ENCODE measurements at regions not wholly inside any gene's neighbourhood (a gene's known extent, or its start where the extent isn't known, plus 50 kb on each side); places are given as distances from the start of the nearest gene placed in this dataset.

DNA sequence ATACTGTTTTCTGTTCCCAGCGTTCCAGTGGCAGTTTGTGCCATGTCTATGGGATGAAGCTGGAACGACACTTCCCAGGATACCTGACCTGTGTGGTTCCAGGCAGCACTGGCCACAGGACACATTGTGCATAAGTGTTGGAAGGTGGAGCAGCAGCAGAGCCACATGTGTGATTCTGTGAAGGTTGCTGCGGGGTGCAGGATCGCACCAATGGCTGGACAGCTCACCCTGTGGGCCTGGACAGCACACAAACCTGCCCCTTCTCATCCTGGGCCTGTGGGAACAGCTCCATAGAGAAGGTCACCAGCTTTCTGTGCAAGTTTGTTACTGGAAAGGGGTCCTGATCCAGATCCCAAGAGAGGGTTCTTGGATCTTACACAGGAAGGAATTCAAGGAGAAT lies 252.2 kb upstream of the RAB6C start:
- Histone ChIP-seq H3K4me3 (ENCODE audit: low read depth in 1 of 5, low read length in 5 of 5) (no peak overlapping the region), H3K4me1 (ENCODE audit: control insufficient read depth in 5 of 5, insufficient read depth in 5 of 5, low read length in 5 of 5) (peaks cover 0 to 3% (median 0%) of the 10 kb centered on the region in 5 donors), H3K27me3 (ENCODE audit: control insufficient read depth in 5 of 5, insufficient read depth in 4 of 5, low read length in 5 of 5) (peaks cover 0 to 7% (median 6%) of the 10 kb centered on the region in 5 donors), H3K27ac (ENCODE audit: low read depth, low read length) (no peak overlapping the region), H3K9ac (ENCODE audit: low read length in 5 of 5) (no peak overlapping the region), H3K36me3 (ENCODE audit: control insufficient read depth in 5 of 5, insufficient read depth in 5 of 5, low read length in 5 of 5) (no peaks in the 10 kb centered on the region), H3K9me3 (ENCODE audit: control insufficient read depth in 5 of 5, low read length in 5 of 5) (no peaks in the 10 kb centered on the region)

DNA sequence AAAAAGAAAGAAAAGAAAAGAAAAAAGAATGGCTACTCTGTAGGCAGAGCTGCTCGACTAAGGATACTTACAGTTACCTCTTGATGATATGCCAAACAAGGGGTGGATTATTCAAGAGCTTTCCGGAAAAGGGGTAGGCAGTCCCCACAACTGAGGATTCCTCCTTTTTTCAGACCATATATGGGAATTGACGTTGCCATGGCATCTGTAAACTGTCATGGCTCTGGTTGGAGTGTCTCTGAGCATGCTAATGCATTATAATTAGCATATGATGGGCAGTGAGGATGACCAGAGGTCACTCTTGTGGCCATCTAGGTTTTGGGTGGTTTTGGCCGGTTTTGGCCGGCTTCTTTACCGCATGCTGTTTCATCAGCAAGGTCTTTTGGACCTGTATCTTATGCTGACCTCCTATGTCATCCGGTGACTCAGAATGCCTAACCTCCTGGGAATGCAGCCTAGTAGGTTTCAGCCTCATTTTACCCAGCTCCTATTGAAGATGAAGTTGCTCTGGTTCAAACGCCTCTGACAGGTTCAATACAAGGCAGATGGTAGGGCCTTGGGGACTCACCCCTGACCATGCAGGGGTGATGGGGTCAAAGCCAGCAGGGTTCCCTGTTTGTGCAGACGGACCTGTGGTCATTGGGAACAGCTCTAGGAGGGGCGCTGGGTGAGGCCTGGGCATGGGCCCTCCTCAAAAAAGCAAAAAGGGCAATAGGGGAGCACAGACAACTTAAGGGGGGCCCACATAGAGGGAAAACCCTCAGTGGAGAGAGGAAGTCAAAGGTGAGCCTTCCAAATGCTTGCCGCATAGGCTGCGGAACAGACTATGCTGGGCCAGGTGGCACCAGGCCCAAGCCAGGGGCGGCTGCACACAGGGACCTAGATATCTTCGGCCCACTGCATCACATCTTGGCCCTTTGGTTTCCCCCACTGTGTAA lies 251.2 kb upstream of the RAB6C start:
- Histone ChIP-seq H3K9me3 (ENCODE audit: control insufficient read depth in 5 of 5, low read length in 5 of 5) (no peaks in the 10 kb centered on the region), H3K4me3 (ENCODE audit: low read depth in 1 of 5, low read length in 5 of 5) (no peak overlapping the region), H3K9ac (ENCODE audit: low read length in 5 of 5) (no peak overlapping the region), H3K4me1 (ENCODE audit: control insufficient read depth in 5 of 5, insufficient read depth in 5 of 5, low read length in 5 of 5) (peaks cover 0 to under 1% (median 0%) of the 10 kb centered on the region in 5 donors), H3K27me3 (ENCODE audit: control insufficient read depth in 5 of 5, insufficient read depth in 4 of 5, low read length in 5 of 5) (peaks cover 0 to 7% (median 2%) of the 10 kb centered on the region in 5 donors), H3K36me3 (ENCODE audit: control insufficient read depth in 5 of 5, insufficient read depth in 5 of 5, low read length in 5 of 5) (no peaks in the 10 kb centered on the region), H3K27ac (ENCODE audit: low read depth, low read length) (no peak overlapping the region)

DNA sequence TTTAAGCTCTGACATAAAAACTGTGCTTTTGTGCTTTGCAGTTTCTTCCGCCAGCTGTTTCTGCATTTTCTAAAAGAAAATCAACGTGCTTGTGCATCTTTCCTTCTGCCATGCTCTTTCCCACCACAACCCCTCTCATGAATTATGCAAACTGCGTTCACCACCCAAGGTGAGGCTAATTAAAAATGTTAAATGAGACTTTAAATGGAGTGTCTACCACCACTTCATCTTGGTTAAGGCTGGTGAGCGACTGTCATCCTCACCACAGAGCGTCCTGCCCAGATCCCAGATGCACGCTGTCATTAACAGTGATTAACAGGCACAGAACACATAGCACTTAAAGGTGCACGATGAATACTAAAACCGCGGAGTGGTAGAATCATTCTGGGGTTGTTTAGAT lies 250.5 kb upstream of the RAB6C start:
- Histone ChIP-seq H3K9me3 (ENCODE audit: control insufficient read depth in 5 of 5, low read length in 5 of 5) (no peaks in the 10 kb centered on the region), H3K36me3 (ENCODE audit: control insufficient read depth in 5 of 5, insufficient read depth in 5 of 5, low read length in 5 of 5) (no peaks in the 10 kb centered on the region), H3K4me3 (ENCODE audit: low read depth in 1 of 5, low read length in 5 of 5) (no peak overlapping the region), H3K27ac (ENCODE audit: low read depth, low read length) (no peak overlapping the region), H3K27me3 (ENCODE audit: control insufficient read depth in 5 of 5, insufficient read depth in 4 of 5, low read length in 5 of 5) (peaks cover 0 to 3% (median 0%) of the 10 kb centered on the region in 5 donors), H3K4me1 (ENCODE audit: control insufficient read depth in 5 of 5, insufficient read depth in 5 of 5, low read length in 5 of 5) (no peaks in the 10 kb centered on the region), H3K9ac (ENCODE audit: low read length in 5 of 5) (no peak overlapping the region)

DNA sequence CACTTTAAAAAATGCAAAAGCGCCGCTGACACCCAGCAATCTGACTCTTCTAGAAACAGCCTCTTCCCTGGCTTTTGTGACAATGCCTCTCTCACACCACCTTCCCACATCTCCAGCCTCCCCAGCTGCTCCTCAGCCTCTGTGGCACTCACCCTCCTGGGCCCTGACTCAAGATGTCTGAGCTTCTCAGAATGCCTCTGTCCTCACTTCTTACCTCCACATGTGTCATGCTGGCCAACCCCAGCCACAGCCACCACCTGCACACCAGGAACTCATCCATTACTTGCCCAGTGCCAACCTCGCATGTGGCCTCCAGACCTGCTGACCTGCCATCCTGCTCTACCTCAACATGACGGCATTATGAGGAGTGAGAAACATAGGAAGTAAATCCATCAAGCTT lies 249.8 kb upstream of the RAB6C start:
- no peaks in the 10 kb centered on the region for H3K9me3 ChIP-seq (ENCODE audit: control insufficient read depth in 5 of 5, low read length in 5 of 5)
- H3K27me3 ChIP-seq (ENCODE audit: control insufficient read depth in 5 of 5, insufficient read depth in 4 of 5, low read length in 5 of 5), result no peaks in the 10 kb centered on the region
- no peaks in the 10 kb centered on the region for H3K36me3 ChIP-seq (ENCODE audit: control insufficient read depth in 5 of 5, insufficient read depth in 5 of 5, low read length in 5 of 5)
- no peak overlapping the region for H3K27ac ChIP-seq (ENCODE audit: low read depth, low read length)
- H3K4me3 ChIP-seq (ENCODE audit: low read depth in 1 of 5, low read length in 5 of 5), result no peak overlapping the region
- no peaks in the 10 kb centered on the region for H3K4me1 ChIP-seq (ENCODE audit: control insufficient read depth in 5 of 5, insufficient read depth in 5 of 5, low read length in 5 of 5)
- no peak overlapping the region for H3K9ac ChIP-seq (ENCODE audit: low read length in 5 of 5)

DNA sequence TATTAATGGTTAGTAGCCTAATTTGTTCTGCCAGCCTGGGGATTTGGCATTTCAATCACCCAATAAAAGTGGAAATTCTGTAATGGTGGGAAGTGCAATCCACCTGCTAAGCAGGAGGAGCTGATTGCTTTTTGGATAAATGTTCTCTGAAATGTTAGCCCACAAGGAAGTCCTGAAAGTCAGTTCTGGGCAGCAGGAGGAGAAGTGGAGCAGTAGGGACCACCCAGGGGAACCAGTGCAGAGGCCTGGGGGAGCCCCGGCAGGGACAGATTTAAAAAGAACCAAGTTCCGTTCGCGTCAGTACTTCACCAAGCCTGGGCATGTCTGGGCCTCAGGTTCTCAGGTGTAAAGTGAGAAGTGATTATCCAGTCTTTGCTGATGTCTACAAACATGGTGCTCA lies 248.5 kb upstream of the RAB6C start:
- H3K27ac ChIP-seq (ENCODE audit: low read depth, low read length), result no peak overlapping the region

DNA sequence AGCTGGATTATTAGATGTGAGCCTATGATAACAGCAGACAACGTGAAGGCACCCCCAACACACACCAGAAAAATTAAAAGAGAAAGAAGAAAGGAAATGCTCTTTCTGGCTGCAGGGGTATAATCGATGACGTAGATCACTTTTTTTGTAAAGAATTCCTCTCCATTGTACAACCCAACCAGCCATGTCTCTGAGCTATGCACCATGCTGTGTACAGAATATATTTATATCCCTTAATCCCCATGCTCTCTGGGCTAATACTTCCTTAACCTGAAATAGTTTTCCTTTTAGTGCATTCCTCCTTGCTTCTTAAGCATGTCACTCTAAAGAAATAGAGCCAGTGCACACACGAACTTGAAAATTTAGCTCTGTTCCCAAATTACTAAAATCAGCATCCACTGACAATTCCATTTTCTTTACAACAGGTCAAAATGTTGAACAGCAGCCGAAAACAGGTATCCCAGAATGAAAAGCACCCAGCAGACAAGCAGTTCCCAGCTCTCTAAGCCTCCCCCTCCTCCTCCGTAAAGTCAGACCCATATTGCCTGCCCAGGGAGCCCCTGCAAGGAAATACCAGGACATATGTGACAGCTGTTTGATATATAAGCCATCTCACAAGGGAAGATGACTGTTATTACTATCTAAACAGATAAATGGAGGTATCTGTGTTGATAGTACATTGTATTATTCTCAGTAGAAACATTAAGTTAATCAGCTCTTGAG lies 247.4 kb upstream of the RAB6C start:
- Histone ChIP-seq H3K36me3 (ENCODE audit: control insufficient read depth in 5 of 5, insufficient read depth in 5 of 5, low read length in 5 of 5) (no peaks in the 10 kb centered on the region), H3K4me3 (ENCODE audit: low read depth in 1 of 5, low read length in 5 of 5) (no peak overlapping the region), H3K9ac (ENCODE audit: low read length in 5 of 5) (no peak overlapping the region), H3K27ac (ENCODE audit: low read depth, low read length) (no peak overlapping the region), H3K9me3 (ENCODE audit: control insufficient read depth in 5 of 5, low read length in 5 of 5) (peaks cover 0 to 3% (median 0%) of the 10 kb centered on the region in 5 donors), H3K4me1 (ENCODE audit: control insufficient read depth in 5 of 5, insufficient read depth in 5 of 5, low read length in 5 of 5) (no peaks in the 10 kb centered on the region), H3K27me3 (ENCODE audit: control insufficient read depth in 5 of 5, insufficient read depth in 4 of 5, low read length in 5 of 5) (no peaks in the 10 kb centered on the region)

More for the DNA sequence above, 248.5 kb upstream of the RAB6C start:
- Histone ChIP-seq H3K36me3 (ENCODE audit: control insufficient read depth in 5 of 5, insufficient read depth in 5 of 5, low read length in 5 of 5) (no peaks in the 10 kb centered on the region), H3K9me3 (ENCODE audit: control insufficient read depth in 5 of 5, low read length in 5 of 5) (peaks cover 0 to 3% (median 0%) of the 10 kb centered on the region in 5 donors), H3K4me1 (ENCODE audit: control insufficient read depth in 5 of 5, insufficient read depth in 5 of 5, low read length in 5 of 5) (no peaks in the 10 kb centered on the region), H3K9ac (ENCODE audit: low read length in 5 of 5) (no peak overlapping the region), H3K4me3 (ENCODE audit: low read depth in 1 of 5, low read length in 5 of 5) (no peak overlapping the region), H3K27me3 (ENCODE audit: control insufficient read depth in 5 of 5, insufficient read depth in 4 of 5, low read length in 5 of 5) (no peaks in the 10 kb centered on the region)

DNA sequence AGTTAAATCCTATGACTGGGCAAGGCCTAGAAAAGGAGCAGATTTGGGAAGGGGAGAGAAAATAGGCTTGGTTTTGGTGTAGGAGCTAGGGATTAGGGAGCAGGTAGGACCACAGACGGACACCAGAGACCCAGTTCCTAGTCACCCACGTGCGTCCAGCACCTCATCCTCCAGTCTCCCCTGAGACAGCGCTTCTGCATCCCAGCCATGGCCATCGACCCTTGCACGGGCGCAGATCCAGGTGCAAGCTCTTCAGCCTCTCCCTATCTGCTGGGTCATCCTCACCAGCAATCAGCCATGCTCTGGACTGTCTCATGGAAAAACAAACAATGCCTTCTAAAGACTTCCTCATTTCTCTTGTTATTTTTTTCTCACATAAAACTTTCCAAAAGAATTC lies 246.8 kb upstream of the RAB6C start:
- Histone ChIP-seq H3K9ac (ENCODE audit: low read length in 5 of 5) (no peak overlapping the region), H3K4me3 (ENCODE audit: low read depth in 1 of 5, low read length in 5 of 5) (no peak overlapping the region), H3K27ac (ENCODE audit: low read depth, low read length) (no peak overlapping the region), H3K9me3 (ENCODE audit: control insufficient read depth in 5 of 5, low read length in 5 of 5) (peaks cover 0 to 3% (median 0%) of the 10 kb centered on the region in 5 donors), H3K36me3 (ENCODE audit: control insufficient read depth in 5 of 5, insufficient read depth in 5 of 5, low read length in 5 of 5) (no peaks in the 10 kb centered on the region), H3K4me1 (ENCODE audit: control insufficient read depth in 5 of 5, insufficient read depth in 5 of 5, low read length in 5 of 5) (no peaks in the 10 kb centered on the region), H3K27me3 (ENCODE audit: control insufficient read depth in 5 of 5, insufficient read depth in 4 of 5, low read length in 5 of 5) (no peaks in the 10 kb centered on the region)

DNA sequence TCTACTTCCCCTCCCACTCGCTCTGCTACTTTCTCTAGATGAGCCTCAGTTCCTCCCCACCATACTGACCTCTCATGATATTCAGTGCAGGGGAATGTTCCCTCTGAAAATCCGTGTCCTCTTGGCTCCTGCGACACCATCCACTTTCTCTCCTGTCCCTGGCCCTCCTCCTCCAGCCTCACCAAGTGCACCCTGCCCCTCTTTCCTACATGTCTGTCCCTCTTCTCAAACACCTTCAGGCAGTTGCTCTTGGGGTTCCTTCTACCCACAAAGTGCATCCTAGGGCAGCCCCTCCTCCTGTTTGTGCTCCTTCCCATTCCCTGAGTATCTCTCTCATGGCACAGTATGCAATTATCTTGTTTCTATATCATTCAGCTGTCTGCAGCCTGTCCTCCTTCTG lies 246.4 kb upstream of the RAB6C start:
- Histone ChIP-seq H3K4me3 (ENCODE audit: low read depth in 1 of 5, low read length in 5 of 5) (no peak overlapping the region), H3K4me1 (ENCODE audit: control insufficient read depth in 5 of 5, insufficient read depth in 5 of 5, low read length in 5 of 5) (no peaks in the 10 kb centered on the region), H3K9me3 (ENCODE audit: control insufficient read depth in 5 of 5, low read length in 5 of 5) (peaks cover 0 to 3% (median 0%) of the 10 kb centered on the region in 5 donors), H3K27me3 (ENCODE audit: control insufficient read depth in 5 of 5, insufficient read depth in 4 of 5, low read length in 5 of 5) (peaks cover 0 to 2% (median 0%) of the 10 kb centered on the region in 5 donors), H3K9ac (ENCODE audit: low read length in 5 of 5) (no peak overlapping the region), H3K27ac (ENCODE audit: low read depth, low read length) (no peak overlapping the region), H3K36me3 (ENCODE audit: control insufficient read depth in 5 of 5, insufficient read depth in 5 of 5, low read length in 5 of 5) (no peaks in the 10 kb centered on the region)

DNA sequence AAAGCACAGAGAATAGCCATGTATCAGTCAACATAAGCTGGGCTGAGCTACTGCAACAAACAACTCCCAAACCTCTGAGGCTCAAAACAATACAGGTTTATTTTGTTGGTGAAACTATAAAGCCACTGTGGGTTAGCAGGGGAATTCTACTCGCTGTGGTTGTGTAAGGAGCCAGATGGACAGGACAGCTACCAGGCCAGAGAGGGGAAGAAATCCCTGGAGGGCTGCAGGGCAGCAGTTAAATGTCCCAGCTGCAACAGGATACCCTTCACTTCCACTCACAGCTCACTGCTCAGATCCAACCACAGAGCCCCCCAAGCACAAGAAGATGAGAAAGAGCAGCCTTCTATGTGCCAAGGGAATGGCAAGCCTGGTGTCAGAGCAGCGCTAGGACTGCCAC lies 245.9 kb upstream of the RAB6C start:
- no peak overlapping the region for H3K9ac ChIP-seq (ENCODE audit: low read length in 5 of 5)
- H3K4me3 ChIP-seq (ENCODE audit: low read depth in 1 of 5, low read length in 5 of 5), result no peak overlapping the region
- H3K27ac ChIP-seq (ENCODE audit: low read depth, low read length), result no peak overlapping the region
- peaks cover 0 to 3% (median 0%) of the 10 kb centered on the region in 5 donors for H3K9me3 ChIP-seq (ENCODE audit: control insufficient read depth in 5 of 5, low read length in 5 of 5)
- H3K36me3 ChIP-seq (ENCODE audit: control insufficient read depth in 5 of 5, insufficient read depth in 5 of 5, low read length in 5 of 5), result no peaks in the 10 kb centered on the region
- H3K27me3 ChIP-seq (ENCODE audit: control insufficient read depth in 5 of 5, insufficient read depth in 4 of 5, low read length in 5 of 5), result peaks cover 0 to 4% (median 0%) of the 10 kb centered on the region in 5 donors
- no peaks in the 10 kb centered on the region for H3K4me1 ChIP-seq (ENCODE audit: control insufficient read depth in 5 of 5, insufficient read depth in 5 of 5, low read length in 5 of 5)
